CD4-positive, alpha-beta T cell treated with Interleukin-1 beta for 1 hour (primary cell): ENCODE measurements at regions not wholly inside any gene's neighbourhood (a gene's known extent, or its start where the extent isn't known, plus 50 kb on each side); places are given as distances from the start of the nearest gene placed in this dataset.

Source experiments
- DNase-seq, 2 donors: peaks; one replicate each; pipeline ENCODE4 v3.0.0-alpha.2; 2020 to 2022

- DNase-seq, result no peak
Observed at GRCh38 chr15:35783203-35783602, 237.2 kb upstream of the DPH6 start.

DNA sequence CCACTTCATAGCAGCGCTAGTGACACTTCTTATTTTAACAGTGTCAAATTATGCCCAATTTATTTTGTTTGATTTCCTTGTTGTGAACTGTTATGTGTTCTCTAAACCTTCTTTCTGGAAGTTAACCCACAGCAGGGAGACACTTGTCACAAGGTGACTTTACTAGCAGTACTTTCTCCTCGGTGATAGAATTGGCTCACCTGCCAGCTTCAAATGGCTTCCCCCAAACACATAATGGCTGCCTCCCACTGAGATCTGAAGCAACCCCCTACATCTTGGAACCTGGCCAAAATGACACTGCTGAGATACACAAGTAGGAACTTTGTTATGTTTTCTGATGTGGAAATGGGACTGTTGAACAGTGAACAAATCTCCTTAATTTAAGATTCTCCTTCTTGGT lies 238.8 kb upstream of the DPH6 start:
- no peak for DNase-seq

- no peak for DNase-seq
Observed at GRCh38 chr15:35810007-35810406, 264.0 kb upstream of the DPH6 start.

- no peak for DNase-seq
Observed at GRCh38 chr15:35813573-35813972, 267.6 kb upstream of the DPH6 start.

- DNase-seq, result no peak
Observed at GRCh38 chr15:35818846-35819245, 272.9 kb upstream of the DPH6 start.

DNA sequence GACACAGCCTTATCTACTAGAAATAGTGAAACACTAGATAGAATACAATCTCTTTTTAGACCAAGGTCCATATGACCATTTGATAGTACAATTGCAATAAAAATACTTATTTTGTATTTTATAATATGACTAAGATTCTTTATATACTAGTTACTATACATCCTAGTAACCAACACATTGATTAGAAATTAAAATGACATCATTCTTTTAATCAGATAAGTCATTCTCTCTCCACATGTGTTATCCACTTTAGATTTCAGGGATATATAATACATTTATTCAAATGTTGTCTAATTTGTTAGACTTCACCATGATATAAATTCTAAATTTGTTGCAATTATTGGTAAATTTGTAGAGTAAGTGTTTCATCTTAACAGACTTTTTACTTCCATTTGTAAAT lies 276.2 kb upstream of the DPH6 start:
- DNase-seq, result no peak

- no peak for DNase-seq
Observed at GRCh38 chr15:35827141-35827540, 281.2 kb upstream of the DPH6 start.

DNA sequence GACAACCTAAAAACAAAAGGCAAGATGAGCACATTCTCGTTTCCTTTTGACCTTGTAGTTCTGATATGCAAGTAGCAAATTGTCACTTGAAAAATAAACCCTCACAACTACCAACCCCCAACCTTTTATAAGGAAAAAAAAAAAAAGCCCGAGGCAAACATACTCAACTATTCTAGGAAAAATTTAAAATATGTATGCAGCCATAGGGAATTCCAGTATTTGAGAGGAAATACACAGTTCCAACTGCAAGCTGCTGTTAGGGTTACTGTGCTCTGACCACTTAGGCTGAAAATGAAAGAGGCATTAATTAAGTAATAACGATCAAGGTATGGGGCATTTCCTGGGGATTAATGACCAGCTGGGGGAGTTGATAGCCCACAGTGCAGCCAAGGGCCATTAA lies 281.9 kb upstream of the DPH6 start:
- no peak for DNase-seq

DNA sequence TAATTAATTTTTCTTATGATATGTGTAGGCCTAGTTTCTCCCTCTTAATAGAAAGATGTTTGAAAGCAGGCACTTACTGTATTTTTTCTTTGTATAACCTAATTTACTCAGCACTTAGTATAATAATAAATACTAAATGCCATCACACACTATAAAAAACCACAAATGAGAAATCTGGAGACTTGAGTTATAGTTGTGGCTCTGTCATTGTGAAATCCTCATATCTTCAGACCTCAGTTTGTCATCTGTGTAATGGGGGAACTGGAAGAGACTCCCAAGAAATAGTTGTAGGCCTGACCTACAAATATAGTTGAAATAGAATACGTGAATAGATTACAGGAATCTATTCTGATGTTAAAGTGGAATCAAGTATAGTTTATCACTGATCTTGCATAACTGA lies 287.6 kb upstream of the DPH6 start:
- DNase-seq, result no peak

GRCh38 chr15:35834216-35834830 lies 288.4 kb upstream of the DPH6 start:
- no peak for DNase-seq

DNA sequence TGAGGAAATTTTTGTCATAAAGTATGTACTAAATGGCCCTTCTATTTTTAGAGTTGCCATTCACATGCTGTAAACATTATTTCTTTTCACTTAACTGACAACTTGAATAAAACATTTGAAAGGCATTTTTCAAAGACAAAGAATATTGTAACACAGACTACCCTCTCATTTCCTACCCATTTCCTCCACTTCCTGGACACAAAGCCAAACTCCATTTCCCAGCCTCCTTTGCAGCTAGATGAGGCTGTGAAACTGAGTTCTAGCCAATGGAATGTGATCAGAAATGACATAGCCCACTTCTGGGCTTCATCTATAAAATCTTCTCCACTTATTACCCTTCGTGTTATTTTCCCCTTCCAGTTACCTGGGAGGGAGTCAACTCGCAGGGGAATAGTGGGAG lies 288.9 kb upstream of the DPH6 start:
- no peak for DNase-seq

GRCh38 chr15:35838424-35839111 lies 292.6 kb upstream of the DPH6 start:
- DNase-seq, result no peak

DNA sequence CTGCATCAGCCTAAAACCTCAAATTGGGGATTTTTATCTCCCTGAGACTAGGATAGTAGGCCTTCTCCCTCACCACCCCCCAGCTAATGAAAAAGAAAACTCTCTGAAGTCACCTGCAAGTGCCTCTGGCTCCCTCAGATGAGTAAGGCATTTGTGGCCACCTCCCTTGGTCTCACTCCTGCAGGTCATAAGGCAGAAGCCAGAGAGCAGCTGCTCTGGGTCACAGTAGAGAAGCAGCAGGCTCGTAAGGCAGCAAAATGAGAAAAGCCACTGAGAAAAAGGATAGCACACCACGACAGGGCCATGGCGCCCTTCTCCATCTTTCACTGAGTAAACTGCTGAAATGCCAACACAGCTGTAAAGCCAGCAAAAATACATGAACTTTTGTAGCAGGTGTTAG lies 296.7 kb upstream of the DPH6 start:
- DNase-seq, result no peak

DNA sequence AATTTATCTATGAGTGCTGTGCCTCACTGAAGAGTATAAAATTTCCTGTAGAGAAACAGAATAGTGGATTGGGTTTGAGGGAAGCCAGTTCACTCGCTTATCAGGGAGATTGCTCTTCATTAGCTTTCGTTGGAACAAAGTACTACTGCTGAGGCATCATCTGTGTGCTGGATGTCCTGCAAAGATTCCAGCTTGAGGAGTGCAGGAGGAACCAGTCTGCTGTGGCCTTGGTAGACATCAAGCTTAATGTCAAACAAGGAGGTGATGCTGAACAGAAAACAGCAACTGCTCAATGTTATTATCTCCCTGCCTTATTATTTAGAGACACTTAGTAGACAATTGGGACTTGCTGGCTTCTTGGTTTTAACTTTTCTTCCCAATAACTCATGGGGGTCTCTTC lies 297.5 kb upstream of the DPH6 start:
- no peak for DNase-seq

GRCh38 chr15:35850284-35850683 lies 304.3 kb upstream of the DPH6 start:
- no peak for DNase-seq

DNA sequence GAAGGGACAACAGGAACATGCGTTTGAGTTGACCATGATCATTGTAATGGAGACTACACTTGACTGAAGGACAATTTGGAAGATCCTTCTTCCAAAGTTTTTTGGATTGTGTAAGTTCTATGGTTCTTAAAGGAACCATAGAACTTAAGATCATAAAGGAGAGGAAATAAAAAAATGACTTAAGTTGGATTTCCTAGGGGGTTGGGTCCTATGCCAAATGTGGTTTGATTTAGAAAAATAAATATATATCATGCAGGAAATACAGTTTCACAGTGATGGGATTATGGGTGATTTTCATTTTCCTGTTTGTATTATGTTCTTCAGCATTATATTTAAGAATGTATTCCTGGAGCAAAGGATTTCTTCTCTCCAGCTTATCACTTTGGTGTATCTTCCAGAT lies 305.5 kb upstream of the DPH6 start:
- no peak for DNase-seq

GRCh38 chr15:35852818-35853624 lies 307.1 kb upstream of the DPH6 start:
- DNase-seq, result no peak

GRCh38 chr15:35854316-35854715 lies 308.4 kb upstream of the DPH6 start:
- no peak for DNase-seq

- no peak for DNase-seq
Observed at GRCh38 chr15:35857567-35858226, 311.7 kb upstream of the DPH6 start.

DNA sequence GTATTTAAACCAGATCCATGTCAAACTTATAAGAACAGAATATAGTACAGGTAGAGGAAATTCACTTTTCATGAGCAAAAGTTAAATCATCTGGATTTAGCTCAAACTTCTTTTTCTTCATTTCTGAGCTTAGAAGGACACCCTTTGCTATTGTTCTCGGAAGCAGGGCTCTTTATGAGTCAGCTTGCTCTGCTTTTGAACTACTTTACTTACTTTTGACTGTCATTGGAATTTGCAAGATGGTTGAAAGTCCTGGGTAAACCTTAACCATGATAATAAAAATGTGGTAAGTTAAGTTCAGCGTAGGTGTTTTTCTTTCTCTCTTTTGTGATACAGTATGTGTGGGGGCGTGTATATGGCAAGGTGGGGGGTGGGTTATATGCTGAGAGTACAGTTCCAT lies 312.7 kb upstream of the DPH6 start:
- no peak for DNase-seq

DNA sequence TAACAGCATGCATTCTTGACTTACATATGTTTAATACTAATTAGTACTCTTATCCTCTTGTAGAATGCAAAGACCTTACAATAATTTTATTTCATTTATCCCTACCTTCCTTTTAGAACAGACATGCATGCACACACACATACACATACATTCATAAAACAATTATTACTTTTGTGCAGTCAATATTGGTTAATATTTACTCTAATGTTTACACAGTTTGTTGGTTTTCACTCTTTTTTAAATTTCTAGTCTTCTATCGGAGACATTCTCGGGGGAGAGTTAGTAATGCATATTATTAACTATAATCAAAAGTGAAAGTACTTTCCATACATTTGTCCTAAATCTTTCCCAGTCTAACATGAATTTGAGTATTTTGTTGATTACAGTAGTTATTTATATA lies 317.7 kb upstream of the DPH6 start:
- DNase-seq, result no peak

- no peak for DNase-seq
Observed at GRCh38 chr15:35867356-35867755, 321.4 kb upstream of the DPH6 start.

DNA sequence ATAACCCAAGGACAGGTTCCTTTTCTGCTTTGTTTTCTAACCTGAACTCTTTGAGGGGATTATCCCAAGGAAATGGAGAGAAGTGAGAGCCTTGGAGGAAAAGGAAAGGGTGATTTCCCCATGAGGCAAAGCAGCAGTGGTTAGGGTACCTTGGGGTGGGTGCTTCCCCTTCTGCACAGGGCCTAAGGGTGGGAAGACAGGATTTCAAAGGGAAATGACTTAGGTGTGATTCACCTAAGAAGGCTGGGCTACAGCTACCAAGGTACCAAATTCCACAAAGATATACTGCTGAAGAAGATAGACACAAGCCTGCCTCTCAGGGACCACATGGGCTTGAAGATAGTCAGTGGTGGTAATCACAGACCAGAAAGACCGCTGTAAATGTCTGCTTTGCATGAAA lies 325.3 kb upstream of the DPH6 start:
- no peak for DNase-seq

DNA sequence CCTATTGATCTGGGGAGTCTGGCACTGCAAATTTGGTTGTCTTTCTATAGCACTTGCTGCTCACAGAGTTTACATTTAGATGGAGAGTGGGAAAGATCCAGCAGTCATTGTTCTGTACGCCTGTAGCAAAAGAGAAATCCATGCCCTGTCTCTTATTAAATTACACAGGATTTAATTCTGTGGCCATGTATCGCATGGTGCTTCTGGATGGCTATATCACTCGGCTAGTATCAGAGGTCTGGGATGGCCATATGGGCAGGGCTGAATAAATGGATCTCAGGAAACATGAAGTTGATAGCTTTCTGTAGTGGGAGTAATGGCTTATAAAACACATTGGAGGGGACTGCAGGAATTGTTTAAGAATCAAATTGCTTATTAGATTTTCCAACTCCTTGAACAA lies 325.8 kb upstream of the DPH6 start:
- DNase-seq, result no peak
